A549 (cell line): ENCODE measurements at regions not wholly inside any gene's neighbourhood (a gene's known extent, or its start where the extent isn't known, plus 50 kb on each side); places are given as distances from the start of the nearest gene placed in this dataset.
"Not testable (repeated sequence)": the region's sequence is repeated elsewhere in the genome, so short reads cannot be mapped to it uniquely, and the experiment has no call there.

Experiments
- ATAC-seq, 2 experiments: fragments of 200-7000 bp in 1 of 2; fragments of >200 bp in 1 of 2; cut with Nextera tagmentation in 1 of 2; cut with Tn5 transposase in 1 of 2; 3 replicates each; pipeline versions ENCODE4 v1.8.0 to v1.9.1; 2018 to 2020; ENCODE audit warnings: mild to moderate bottlenecking in 1 of 2, moderate library complexity in 1 of 2
- CTCF ChIA-PET: fragments of 300-600 bp; sonication (Branson Sonifier 250); formaldehyde crosslinking; extraction: SDS; loops from one replicate; lab custom pipeline; 2021; ENCODE audit warnings: antibody characterized with exemption, inconsistent platforms; lab: Yijun Ruan, JAX
- POLR2A ChIA-PET: fragments of 350-600 bp; formaldehyde crosslinking; extraction: SDS; loops from one replicate; lab custom pipeline; 2021; ENCODE audit warnings: antibody characterized with exemption, inconsistent platforms; lab: Yijun Ruan, JAX
- DNase-seq, 2 experiments: peaks; one replicate each; pipeline versions ENCODE4 v3.0.0 to v3.0.0-alpha.2; 2011 to 2016; ENCODE audit warnings: low read depth in 1 of 2, low spot score in 1 of 2
- FAIRE-seq: peaks from 2 replicates; lab custom pipeline; 2011; peaks lifted over from hg19 to GRCh38; lab: Jason Lieb, UNC
- H3K27ac ChIP-seq, 2 experiments: fragments of >200 bp; sonication (Bioruptor Twin); formaldehyde crosslinking; 3 replicates each; pipeline ENCODE4 v1.5.1; 2016 to 2017
- H3K4me1 ChIP-seq: fragments of >200 bp; sonication (Bioruptor Twin); formaldehyde crosslinking; 3 replicates; pipeline ENCODE4 v1.6.1; 2016
- H3K4me2 ChIP-seq: fragments of >200 bp; sonication (Bioruptor Twin); formaldehyde crosslinking; 3 replicates; pipeline ENCODE4 v1.6.1; 2016
- H3K4me3 ChIP-seq: fragments of >200 bp; sonication (Bioruptor Twin); formaldehyde crosslinking; 3 replicates; pipeline ENCODE4 v1.5.1; 2016
- H3K9me3 ChIP-seq: fragments of >200 bp; sonication (Bioruptor Twin); formaldehyde crosslinking; 3 replicates; pipeline ENCODE4 v1.6.1; 2016
- ATOH8 ChIP-seq: fragments of 250-450 bp; sonication (Bioruptor Pico); IDR thresholded peaks from 2 replicates; pipeline ENCODE4 v1.5.0; 2020; ENCODE audit warnings: low read depth, mild to moderate bottlenecking, moderate library complexity
- CBX8 ChIP-seq: fragments of 200-600 bp; sonication (generic); IDR thresholded peaks from 2 replicates; pipeline ENCODE4 v1.6.1; 2016
- CHD2 ChIP-seq: fragments of 150-350 bp; IDR thresholded peaks from 2 replicates; pipeline ENCODE4 v1.6.1; 2014; ENCODE audit warnings: low read length; ENCODE audit not compliant: partially characterized antibody
- ELK1 ChIP-seq: fragments of 150-350 bp; IDR thresholded peaks from 2 replicates; pipeline ENCODE4 v1.6.1; 2014; ENCODE audit warnings: low read depth, mild to moderate bottlenecking, low read length
- EP300 ChIP-seq, 2 experiments: fragments of >200 bp; sonication (Bioruptor Twin); formaldehyde crosslinking; IDR thresholded peaks; 2 replicates in 1 of 2; 3 replicates in 1 of 2; pipeline ENCODE4 v1.6.1; 2016 to 2017
- FOSL2 ChIP-seq, 2 experiments: fragments of 450-650 bp in 1 of 2; fragments of >200 bp in 1 of 2; sonication (Bioruptor Twin) in 1 of 2; formaldehyde crosslinking; IDR thresholded peaks; 2 replicates each; pipeline versions ENCODE4 v1.5.0 to v1.6.1; 2016 to 2020; ENCODE audit warnings: mild to moderate bottlenecking in 1 of 2, moderate library complexity in 1 of 2
- HEYL ChIP-seq: fragments of 250-450 bp; sonication (Bioruptor Pico); IDR thresholded peaks from 2 replicates; pipeline ENCODE4 v1.8.0; 2021; ENCODE audit warnings: mild to moderate bottlenecking, moderate library complexity
- HOXB13 ChIP-seq: fragments of 250-450 bp; sonication (Bioruptor Pico); IDR thresholded peaks from 2 replicates; pipeline ENCODE4 v1.5.0; 2020; ENCODE audit warnings: low read depth, mild to moderate bottlenecking, moderate library complexity
- HOXB5 ChIP-seq: fragments of 250-450 bp; sonication (Bioruptor Pico); IDR thresholded peaks from 2 replicates; pipeline ENCODE4 v1.5.0; 2020; ENCODE audit warnings: mild to moderate bottlenecking, moderate library complexity
- KDM1A ChIP-seq: fragments of 200-600 bp; sonication (generic); IDR thresholded peaks from 2 replicates; pipeline ENCODE4 v1.6.1; 2016; ENCODE audit warnings: low read depth, mild to moderate bottlenecking
- MAFK ChIP-seq: fragments of 450-650 bp; IDR thresholded peaks from 2 replicates; pipeline ENCODE4 v1.6.1; 2014; ENCODE audit not compliant: partially characterized antibody
- MAZ ChIP-seq: fragments of 150-350 bp; IDR thresholded peaks from 2 replicates; pipeline ENCODE4 v1.6.1; 2014; ENCODE audit warnings: antibody characterized with exemption, low read depth, low read length, borderline replicate concordance
- PHF8 ChIP-seq: fragments of 200-600 bp; sonication (generic); IDR thresholded peaks from 2 replicates; pipeline ENCODE4 v1.6.1; 2016; ENCODE audit warnings: low read depth, mild to moderate bottlenecking, antibody characterized with exemption, moderate library complexity, borderline replicate concordance
- POLR2AphosphoS2 ChIP-seq: conservative IDR thresholded peaks from 2 replicates; pipeline ENCODE4 v1.6.1; 2012; ENCODE audit warnings: low read length, improper control_type of control experiment, inconsistent platforms
- RARB ChIP-seq: fragments of 250-450 bp; sonication (Bioruptor Pico); IDR thresholded peaks from 2 replicates; pipeline ENCODE4 v1.8.0; 2021; ENCODE audit warnings: mild to moderate bottlenecking, moderate library complexity
- RCOR1 ChIP-seq: fragments of 150-350 bp; IDR thresholded peaks from 2 replicates; pipeline ENCODE4 v1.6.1; 2014; ENCODE audit warnings: antibody characterized with exemption, low read length, low read depth
- REST ChIP-seq: fragments of 200-600 bp; sonication (generic); IDR thresholded peaks from 2 replicates; pipeline ENCODE4 v1.6.1; 2016; ENCODE audit warnings: antibody characterized with exemption, mild to moderate bottlenecking, moderate library complexity
- SMC3 ChIP-seq: fragments of >200 bp; sonication (Bioruptor Twin); formaldehyde crosslinking; IDR thresholded peaks from 3 replicates; pipeline ENCODE4 v1.6.1; 2018; ENCODE audit warnings: inconsistent platforms
- SREBF2 ChIP-seq: fragments of 450-650 bp; IDR thresholded peaks from 2 replicates; pipeline ENCODE4 v1.6.1; 2014; ENCODE audit warnings: mild to moderate bottlenecking, moderate library complexity
- TFCP2L1 ChIP-seq: fragments of 250-450 bp; sonication (Bioruptor Pico); IDR thresholded peaks from 2 replicates; pipeline ENCODE4 v1.5.0; 2021; ENCODE audit warnings: mild to moderate bottlenecking
- TP53 ChIP-seq: fragments of 250-450 bp; sonication (Bioruptor Pico); IDR thresholded peaks from 2 replicates; pipeline ENCODE4 v1.5.0; 2021; ENCODE audit warnings: mild to moderate bottlenecking, moderate library complexity
- ZC3H11A ChIP-seq: fragments of 450-650 bp; IDR thresholded peaks from 2 replicates; pipeline ENCODE4 v1.6.1; 2014; ENCODE audit warnings: antibody characterized with exemption, mild to moderate bottlenecking
- ZSCAN20 ChIP-seq: fragments of 250-450 bp; sonication (Bioruptor Pico); IDR thresholded peaks from 2 replicates; pipeline ENCODE4 v1.8.0; 2022; ENCODE audit warnings: mild to moderate bottlenecking, moderate library complexity
- WGBS: methylation state at CpG from one replicate; pipeline ENCODE4 v1.1.6; 2017; ENCODE audit errors: missing lambda C conversion rate; 5-methylcytosine and 5-hydroxymethylcytosine counted together
- TF ChIP-seq, protein P1 (sequence below): IDR thresholded peaks from 2 replicates; pipeline ENCODE4 v1.6.1; 2012; ENCODE audit warnings: low read depth, borderline replicate concordance

DNA sequence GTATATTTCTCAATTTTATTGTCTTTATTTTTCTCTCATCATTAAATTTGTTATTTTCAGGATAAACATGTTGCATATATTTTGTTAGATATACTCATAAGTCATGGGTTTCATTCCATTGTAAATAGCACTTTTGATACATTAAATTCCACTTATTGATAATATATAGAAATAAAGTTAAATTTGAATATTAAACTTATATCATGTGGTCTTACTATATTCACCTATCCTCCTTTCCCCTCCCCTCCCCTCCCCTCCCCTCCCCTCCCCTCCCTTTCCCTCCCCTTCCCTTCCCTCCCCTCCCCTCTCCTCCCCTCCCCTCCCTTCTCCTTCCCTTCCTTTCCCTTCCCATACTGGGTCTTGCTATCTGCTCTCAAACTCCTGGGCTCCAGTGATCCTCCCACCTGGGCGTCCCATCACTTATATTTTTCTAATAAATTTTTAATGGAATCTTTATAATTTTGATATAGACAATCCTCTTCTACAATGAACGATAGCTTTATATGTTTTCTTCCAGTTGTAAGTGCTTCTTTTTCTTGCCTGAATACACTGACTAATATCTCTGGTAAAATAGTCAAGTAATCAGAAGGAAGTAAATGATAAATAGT, 692.4 kb downstream of the C6orf118 start:
- Histone ChIP-seq H3K27ac (no peak overlapping the region), H3K9me3 (no peaks in the 10 kb centered on the region), H3K4me2 (no peak overlapping the region), H3K4me1 (no peaks in the 10 kb centered on the region), H3K4me3 (no peak overlapping the region)
- TF ChIP-seq HOXB5 (CRISPR knock-in tag): no peak
- TF ChIP-seq ZC3H11A: no peak
- no peak for TF ChIP-seq SREBF2
- TF ChIP-seq CHD2: no peak
- TF ChIP-seq ELK1: no peak
- no peak for TF ChIP-seq MAFK
- TF ChIP-seq HEYL (CRISPR knock-in tag): no peak
- no peak for TF ChIP-seq SMC3
- TF ChIP-seq TFCP2L1: no peak
- TF ChIP-seq RARB (CRISPR knock-in tag): no peak
- TF ChIP-seq KDM1A: no peak
- no peak for TF ChIP-seq EP300 (IDR thresholded peaks at IDR 0.05)
- no peak for TF ChIP-seq ATOH8 (CRISPR knock-in tag)
- no peak for TF ChIP-seq MAZ
- no peak for TF ChIP-seq CBX8
- TF ChIP-seq REST: no peak
- no peak for TF ChIP-seq RCOR1
- TF ChIP-seq FOSL2 (IDR thresholded peaks at IDR 0.05): no peak
- no peak for TF ChIP-seq FOSL2 (CRISPR knock-in tag; IDR thresholded peaks at IDR 0.05)
- WGBS: 0% methylated on average over 2 of the region's 2 CpGs
- DNase-seq (no peak), FAIRE-seq (no peak), ATAC-seq (no peak)
- POLR2A ChIA-PET: no interaction called here
- CTCF ChIA-PET: no interaction called here

DNA sequence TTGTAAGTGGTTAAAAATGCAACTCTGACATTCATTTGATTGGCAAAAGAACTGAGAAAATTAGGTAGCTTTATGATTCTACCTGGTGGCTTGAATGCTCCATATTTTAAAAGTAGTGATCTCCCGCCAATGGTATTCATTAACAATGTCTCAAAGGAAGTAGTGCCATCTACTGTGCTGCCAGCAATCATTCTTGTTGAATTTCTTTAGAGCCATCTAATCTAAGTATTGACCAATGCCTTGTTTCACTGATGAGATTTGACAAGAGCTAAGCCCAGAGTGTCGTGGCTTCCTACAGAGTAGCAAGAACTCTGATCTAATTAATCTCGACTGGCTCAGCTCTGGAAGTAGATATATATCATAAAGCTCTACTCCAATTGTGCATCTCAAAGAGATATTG, 696.7 kb downstream of the C6orf118 start:
- POLR2A ChIA-PET: no interaction called here
- Histone ChIP-seq H3K4me2 (no peak overlapping the region), H3K4me3 (no peak overlapping the region), H3K4me1 (no peaks in the 10 kb centered on the region), H3K27ac (no peak overlapping the region), H3K9me3 (no peaks in the 10 kb centered on the region)
- FAIRE-seq (no peak), ATAC-seq (no peak), DNase-seq (no peak)
- CTCF ChIA-PET: interaction anchor here (0.9 kb wide), 1 partner anchor 303 kb away, joined by 3 read pairs; no protein-coding TSS in a partner anchor
- TF ChIP-seq ZC3H11A: no peak
- no peak for TF ChIP-seq ATOH8 (CRISPR knock-in tag)
- no peak for TF ChIP-seq RARB (CRISPR knock-in tag)
- no peak for TF ChIP-seq PHF8
- TF ChIP-seq HOXB13: no peak
- TF ChIP-seq TP53 (CRISPR knock-in tag): no peak
- no peak for TF ChIP-seq POLR2AphosphoS2
- TF ChIP-seq, protein P1, sequence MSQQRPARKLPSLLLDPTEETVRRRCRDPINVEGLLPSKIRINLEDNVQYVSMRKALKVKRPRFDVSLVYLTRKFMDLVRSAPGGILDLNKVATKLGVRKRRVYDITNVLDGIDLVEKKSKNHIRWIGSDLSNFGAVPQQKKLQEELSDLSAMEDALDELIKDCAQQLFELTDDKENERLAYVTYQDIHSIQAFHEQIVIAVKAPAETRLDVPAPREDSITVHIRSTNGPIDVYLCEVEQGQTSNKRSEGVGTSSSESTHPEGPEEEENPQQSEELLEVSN: no peak
- TF ChIP-seq ZSCAN20: no peak
- 2% methylated on average over 3 of the region's 3 CpGs for WGBS

DNA sequence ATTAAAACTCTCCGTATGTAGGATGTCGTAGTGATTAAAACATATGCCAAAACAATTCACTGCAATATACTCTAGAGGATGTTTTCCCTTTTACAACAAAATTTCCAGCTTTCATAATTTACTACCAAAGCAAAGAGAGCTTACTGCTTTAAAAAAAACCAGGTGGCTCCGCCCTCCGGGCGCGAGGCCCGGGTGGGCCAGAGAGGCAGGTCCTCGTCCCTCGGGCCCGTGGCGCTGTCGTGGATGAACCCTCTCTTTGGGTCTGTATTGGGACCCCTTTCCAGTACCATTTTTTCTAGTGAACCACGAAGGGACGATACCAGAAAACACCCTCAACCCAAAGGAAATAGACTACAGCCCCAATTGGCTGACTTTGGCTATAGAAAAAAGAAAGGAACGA, 698.5 kb downstream of the C6orf118 start:
- CTCF ChIA-PET: interaction anchor here (0.6 kb wide), 1 partner anchor 779 kb away, joined by 3 read pairs; no protein-coding TSS in a partner anchor
- FAIRE-seq, H3K9me3 ChIP-seq, H3K4me3 ChIP-seq, H3K27ac ChIP-seq, POLR2A ChIA-PET, H3K4me1 ChIP-seq, DNase-seq, H3K4me2 ChIP-seq: not testable (repeated sequence)
- peak in 1 of 2 experiments; percentile 71; a peak in 1 of 6 replicates for ATAC-seq
- WGBS: 26% methylated on average over 10 of the region's 15 CpGs

- ATAC-seq, H3K4me3 ChIP-seq, H3K9me3 ChIP-seq, POLR2A ChIA-PET, H3K4me2 ChIP-seq, DNase-seq, FAIRE-seq, H3K27ac ChIP-seq, H3K4me1 ChIP-seq, CTCF ChIA-PET: not testable (repeated sequence)
- 50% methylated on average over 15 of the region's 15 CpGs for WGBS
Observed at GRCh38 chr6:164602415-164602814, 707.0 kb downstream of the C6orf118 start.
